H9 (cell line): ENCODE measurements at regions not wholly inside any gene's neighbourhood (a gene's known extent, or its start where the extent isn't known, plus 50 kb on each side); places are given as distances from the start of the nearest gene placed in this dataset.

Experiments used
- DNase-seq: peaks from one replicate; pipeline ENCODE4 v3.0.0-alpha.2; 2017
- H2AFZ ChIP-seq: one replicate; pipeline ENCODE4 v1.6.1; 2013; ENCODE audit warnings: mild to moderate bottlenecking, low read length, control low read depth, moderate library complexity
- H2AK5ac ChIP-seq: 2 replicates; pipeline ENCODE4 v1.6.1; 2013; ENCODE audit warnings: low read length, control low read depth, mixed read lengths; ENCODE audit not compliant: insufficient read length
- H2BK120ac ChIP-seq: one replicate; pipeline ENCODE4 v1.6.1; 2013; ENCODE audit warnings: low read depth, mild to moderate bottlenecking, low read length, control low read depth, inconsistent platforms; ENCODE audit not compliant: poor library complexity, severe bottlenecking
- H2BK12ac ChIP-seq: 2 replicates; pipeline ENCODE4 v1.6.1; 2013; ENCODE audit warnings: low read length, control low read depth, mixed read lengths, low read depth; ENCODE audit not compliant: insufficient read length
- H2BK15ac ChIP-seq: 2 replicates; pipeline ENCODE4 v1.6.1; 2013; ENCODE audit warnings: low read depth, low read length, control low read depth
- H2BK20ac ChIP-seq: one replicate; pipeline ENCODE4 v1.6.1; 2013; ENCODE audit warnings: low read depth, mild to moderate bottlenecking, low read length, control low read depth, inconsistent platforms; ENCODE audit not compliant: poor library complexity, severe bottlenecking
- H2BK5ac ChIP-seq: 2 replicates; pipeline ENCODE4 v1.6.1; 2013; ENCODE audit warnings: low read length, control low read depth, mixed read lengths; ENCODE audit not compliant: insufficient read length
- H3K14ac ChIP-seq: 2 replicates; pipeline ENCODE4 v1.6.1; 2013; ENCODE audit warnings: low read length, control low read depth; ENCODE audit not compliant: insufficient read depth
- H3K18ac ChIP-seq: 2 replicates; pipeline ENCODE4 v1.6.1; 2013; ENCODE audit warnings: low read depth, mild to moderate bottlenecking, mixed read lengths, low read length, control low read depth; ENCODE audit not compliant: insufficient read length
- H3K23ac ChIP-seq: 2 replicates; pipeline ENCODE4 v1.6.1; 2013; ENCODE audit warnings: low read length, control low read depth, mixed read lengths, low read depth; ENCODE audit not compliant: insufficient read length
- H3K23me2 ChIP-seq: 2 replicates; pipeline ENCODE4 v1.6.1; 2013; ENCODE audit warnings: low read depth, mild to moderate bottlenecking, mixed read lengths, low read length, control low read depth; ENCODE audit not compliant: insufficient read length, poor library complexity, severe bottlenecking
- H3K27ac ChIP-seq: 2 replicates; pipeline ENCODE4 v1.5.1; 2013; ENCODE audit warnings: low read length, control low read depth, mixed read lengths, low read depth; ENCODE audit not compliant: insufficient read length
- H3K27me3 ChIP-seq: 2 replicates; pipeline ENCODE4 v1.6.1; 2013; ENCODE audit warnings: low read length, control low read depth, inconsistent platforms; ENCODE audit not compliant: insufficient read depth
- H3K4ac ChIP-seq: 2 replicates; pipeline ENCODE4 v1.6.1; 2013; ENCODE audit warnings: low read depth, mild to moderate bottlenecking, control low read depth, inconsistent platforms, low read length, moderate library complexity
- H3K4me1 ChIP-seq: 2 replicates; pipeline ENCODE4 v1.6.1; 2013; ENCODE audit warnings: low read length, control low read depth, inconsistent platforms; ENCODE audit not compliant: insufficient read depth
- H3K4me2 ChIP-seq: 2 replicates; pipeline ENCODE4 v1.6.1; 2013; ENCODE audit warnings: low read length, control low read depth, mixed read lengths; ENCODE audit not compliant: insufficient read length, insufficient read depth
- H3K56ac ChIP-seq: 2 replicates; pipeline ENCODE4 v1.6.1; 2013; ENCODE audit warnings: low read depth, mild to moderate bottlenecking, mixed read lengths, low read length, control low read depth; ENCODE audit not compliant: insufficient read length
- H3K79me1 ChIP-seq: 2 replicates; pipeline ENCODE4 v1.6.1; 2013; ENCODE audit warnings: low read depth, mild to moderate bottlenecking, moderate library complexity, low read length, control low read depth, inconsistent platforms; ENCODE audit not compliant: insufficient read depth, poor library complexity, severe bottlenecking
- H3K79me2 ChIP-seq: 2 replicates; pipeline ENCODE4 v1.6.1; 2013; ENCODE audit warnings: low read length, control low read depth, inconsistent platforms; ENCODE audit not compliant: insufficient read depth
- H3K9ac ChIP-seq: 2 replicates; pipeline ENCODE4 v1.6.1; 2013; ENCODE audit warnings: low read length, control low read depth, mixed read lengths; ENCODE audit not compliant: insufficient read length; ENCODE audit errors: extremely low read depth
- H3K9me3 ChIP-seq: one replicate; pipeline ENCODE4 v1.6.1; 2013; ENCODE audit warnings: low read depth, low read length, inconsistent platforms; ENCODE audit not compliant: control insufficient read depth
- H3T11ph ChIP-seq: one replicate; pipeline ENCODE4 v1.6.1; 2013; ENCODE audit warnings: mild to moderate bottlenecking, low read length, control low read depth, inconsistent platforms
- H4K20me1 ChIP-seq: one replicate; pipeline ENCODE4 v1.6.1; 2013; ENCODE audit not compliant: control insufficient read depth, insufficient read length, insufficient read depth
- H4K5ac ChIP-seq: 2 replicates; pipeline ENCODE4 v1.6.1; 2013; ENCODE audit warnings: low read depth, mild to moderate bottlenecking, mixed read lengths, low read length, control low read depth; ENCODE audit not compliant: insufficient read length
- H4K8ac ChIP-seq: replicated peaks from 2 replicates; pipeline ENCODE4 v1.6.1; 2013; ENCODE audit warnings: low read length, control low read depth, mixed read lengths, low read depth; ENCODE audit not compliant: insufficient read length
- H4K91ac ChIP-seq: 2 replicates; pipeline ENCODE4 v1.6.1; 2013; ENCODE audit warnings: low read depth, mild to moderate bottlenecking, moderate library complexity, mixed read lengths, low read length, control low read depth; ENCODE audit not compliant: insufficient read length
- H3K27ac Mint-ChIP-seq, 3 experiments: 2 replicates in 2 of 3; 3 replicates in 1 of 3; pipeline ENCODE4 v1.8.0; 2020 to 2021; ENCODE audit warnings: mixed read lengths in 3 of 3, mild to moderate bottlenecking in 1 of 3, moderate library complexity in 1 of 3
- H3K27me3 Mint-ChIP-seq: 2 replicates; pipeline ENCODE4 v1.8.0; 2021; ENCODE audit warnings: low read depth, mild to moderate bottlenecking, moderate library complexity, mixed read lengths
- H3K36me3 Mint-ChIP-seq, 3 experiments: 2 replicates in 2 of 3; 3 replicates in 1 of 3; pipeline ENCODE4 v1.8.0; 2020 to 2021; ENCODE audit warnings: low read depth in 3 of 3, mixed read lengths in 3 of 3; ENCODE audit not compliant: insufficient read depth in 1 of 3
- H3K4me1 Mint-ChIP-seq, 2 experiments: 2 replicates each; pipeline ENCODE4 v1.8.0; 2020; ENCODE audit warnings: mixed read lengths in 2 of 2
- H3K4me3 Mint-ChIP-seq, 2 experiments: 2 replicates in 1 of 2; 3 replicates in 1 of 2; pipeline ENCODE4 v1.8.0; 2020 to 2021; ENCODE audit warnings: mild to moderate bottlenecking in 2 of 2, mixed read lengths in 2 of 2, moderate library complexity in 1 of 2
- H3K9me3 Mint-ChIP-seq, 2 experiments: 2 replicates in 1 of 2; 3 replicates in 1 of 2; pipeline ENCODE4 v1.8.0; 2020; ENCODE audit warnings: mild to moderate bottlenecking in 2 of 2, mixed read lengths in 2 of 2, moderate library complexity in 1 of 2
- CTCF ChIP-seq: fragments of 200-600 bp; sonication (generic); conservative IDR thresholded peaks from 3 replicates; pipeline ENCODE4 v1.8.0; 2021; ENCODE audit warnings: antibody characterized with exemption, mild to moderate bottlenecking

- H4K91ac ChIP-seq: no peak overlapping the region
- no peak overlapping the region for H3K4ac ChIP-seq
- Mint-ChIP-seq H3K36me3 (no peaks in the 10 kb centered on the region), H3K4me3 (no peak overlapping the region), H3K4me1 (peaks cover 2 to 6% of the 10 kb centered on the region in 2 experiments; a peak in 2 of 4 replicates), H3K9me3 (no peaks in the 10 kb centered on the region), H3K27ac (no peak overlapping the region), H3K27me3 (no peaks in the 10 kb centered on the region)
- no peak for TF ChIP-seq CTCF
- H3K27ac ChIP-seq: no peak overlapping the region
- no peak overlapping the region for H3T11ph ChIP-seq
- H4K5ac ChIP-seq: no peak overlapping the region
- H3K4me2 ChIP-seq: no peak overlapping the region
- no peak overlapping the region for H2BK12ac ChIP-seq
- no peaks in the 10 kb centered on the region for H4K20me1 ChIP-seq
- no peaks in the 10 kb centered on the region; the same call in 1 of the 2 replicates for H3K4me1 ChIP-seq
- no peak overlapping the region for H3K9ac ChIP-seq
- no peak for DNase-seq
- H4K8ac ChIP-seq: no peak overlapping the region
- H3K18ac ChIP-seq: no peak overlapping the region
- H2BK120ac ChIP-seq: no peak overlapping the region
- no peak overlapping the region for H2AFZ ChIP-seq
- H3K23ac ChIP-seq: no peak overlapping the region
- no peaks in the 10 kb centered on the region for H3K27me3 ChIP-seq
- no peak overlapping the region for H2BK5ac ChIP-seq
- H3K9me3 ChIP-seq: no peaks in the 10 kb centered on the region
- H3K79me2 ChIP-seq: no peaks in the 10 kb centered on the region
- no peak overlapping the region for H2BK20ac ChIP-seq
- no peak overlapping the region for H3K14ac ChIP-seq
- H3K23me2 ChIP-seq: no peaks in the 10 kb centered on the region
- H2BK15ac ChIP-seq: no peak overlapping the region
- H3K79me1 ChIP-seq: no peaks in the 10 kb centered on the region
- no peak overlapping the region for H3K56ac ChIP-seq
- H2AK5ac ChIP-seq: no peak overlapping the region
Measured at GRCh38 chr2:117396161-117396560, 418.3 kb upstream of the DDX18 start.
